GM12878 (cell line): ENCODE measurements at regions not wholly inside any gene's neighbourhood (a gene's known extent, or its start where the extent isn't known, plus 50 kb on each side); places are given as distances from the start of the nearest gene placed in this dataset.

Experiments used
- ATAC-seq: fragments of 200-7000 bp; cut with Tn5 transposase; 3 replicates; pipeline ENCODE4 v1.9.1; 2020; ENCODE audit warnings: mild to moderate bottlenecking, moderate library complexity
- BruUV-seq: library from RNA; stranded (reverse); fragments of 400-500 nt; replicated peaks from 2 replicates; lab custom pipeline; 2021; lab: Mats Ljungman, UMichigan
- CTCF ChIA-PET: fragments of 300-600 bp; sonication (Branson Sonifier 250); formaldehyde crosslinking; extraction: SDS; loops from one replicate; lab custom pipeline; 2021; ENCODE audit warnings: inconsistent platforms; lab: Yijun Ruan, JAX
- POLR2A ChIA-PET: fragments of 350-600 bp; formaldehyde crosslinking; extraction: SDS; loops from one replicate; lab custom pipeline; 2021; ENCODE audit warnings: inconsistent platforms; lab: Charles Lee
- RAD21 ChIA-PET: fragments of 300-600 bp; sonication (Branson Sonifier 250); formaldehyde crosslinking; loops from one replicate; lab custom pipeline; 2023; ENCODE audit warnings: antibody characterized with exemption; ENCODE audit not compliant: unreplicated experiment; lab: Charles Lee
- SMC1A ChIA-PET: fragments of 300-600 bp; sonication (Branson Sonifier 250); formaldehyde crosslinking; loops from one replicate; lab custom pipeline; 2023; ENCODE audit not compliant: unreplicated experiment, uncharacterized antibody; lab: Charles Lee
- DNase-seq: peaks from one replicate; pipeline ENCODE4 v3.0.0-alpha.2; 2011; ENCODE audit warnings: low read depth, low spot score
- FAIRE-seq: peaks from 3 replicates; lab custom pipeline; 2011; peaks lifted over from hg19 to GRCh38; lab: Jason Lieb, UNC
- H2AFZ ChIP-seq: 2 replicates; pipeline ENCODE4 v1.6.0; 2011; ENCODE audit warnings: low read depth, low read length, control low read depth; ENCODE audit not compliant: control insufficient read depth
- H3K27ac ChIP-seq: 2 replicates; pipeline ENCODE4 v1.5.1; 2011; ENCODE audit warnings: control low read depth; ENCODE audit not compliant: control insufficient read depth, insufficient read depth
- H3K27me3 ChIP-seq, 2 experiments: replicated peaks in 1 of 2; 2 replicates each; pipeline versions ENCODE4 v1.6.0 to v1.6.1; 2011; ENCODE audit warnings: low read length in 1 of 2; ENCODE audit not compliant: control insufficient read depth in 2 of 2, insufficient read depth in 2 of 2
- H3K36me3 ChIP-seq, 2 experiments: 2 replicates each; pipeline ENCODE4 v1.5.1; 2011; ENCODE audit warnings: low read length in 1 of 2; ENCODE audit not compliant: control insufficient read depth in 2 of 2, insufficient read depth in 2 of 2
- H3K4me1 ChIP-seq: 2 replicates; pipeline ENCODE4 v1.6.1; 2011; ENCODE audit warnings: mild to moderate bottlenecking, low read length, moderate library complexity, mixed read lengths; ENCODE audit not compliant: control insufficient read depth, insufficient read depth
- H3K4me2 ChIP-seq: 2 replicates; pipeline ENCODE4 v1.6.0; 2011; ENCODE audit warnings: control low read depth; ENCODE audit not compliant: control insufficient read depth, insufficient read depth
- H3K4me3 ChIP-seq: fragments of 200-600 bp; sonication (generic); 2 replicates; pipeline ENCODE4 v1.5.1; 2016
- H3K79me2 ChIP-seq: 2 replicates; pipeline ENCODE4 v1.6.0; 2011; ENCODE audit warnings: low read length; ENCODE audit not compliant: control insufficient read depth, insufficient read depth
- H3K9ac ChIP-seq: 2 replicates; pipeline ENCODE4 v1.8.0; 2011; ENCODE audit warnings: low read length, control low read depth, mixed read lengths; ENCODE audit not compliant: control insufficient read depth, insufficient read depth
- H3K9me3 ChIP-seq: replicated peaks from 3 replicates; pipeline ENCODE4 v1.5.1; 2011; ENCODE audit warnings: mild to moderate bottlenecking, low read length; ENCODE audit not compliant: control insufficient read depth, insufficient read depth
- H4K20me1 ChIP-seq: 2 replicates; pipeline ENCODE4 v1.6.0; 2011; ENCODE audit not compliant: control insufficient read depth, insufficient read depth
- CHD2 ChIP-seq: IDR thresholded peaks from 2 replicates; pipeline ENCODE4 v1.6.1; 2011; ENCODE audit warnings: low read depth, low read length, improper control_type of control experiment, borderline replicate concordance
- ETV6 ChIP-seq, 2 experiments: fragments of 450-650 bp in 1 of 2; IDR thresholded peaks in 1 of 2; conservative IDR thresholded peaks in 1 of 2; 2 replicates each; pipeline ENCODE4 v1.6.1; 2014; ENCODE audit warnings: antibody characterized with exemption in 1 of 2, borderline replicate concordance in 1 of 2, low read depth in 1 of 2, mild to moderate bottlenecking in 1 of 2, moderate library complexity in 1 of 2
- GATAD2B ChIP-seq: fragments of 450-650 bp; conservative IDR thresholded peaks from 2 replicates; pipeline ENCODE4 v1.6.1; 2017; ENCODE audit warnings: low read depth, mild to moderate bottlenecking, moderate library complexity
- IRF5 ChIP-seq: fragments of 450-650 bp; IDR thresholded peaks from 2 replicates; pipeline ENCODE4 v1.6.1; 2017; ENCODE audit warnings: borderline replicate concordance
- NR2F1 ChIP-seq: fragments of 450-650 bp; conservative IDR thresholded peaks from 2 replicates; pipeline ENCODE4 v1.6.1; 2017; ENCODE audit warnings: mild to moderate bottlenecking
- PRDM15 ChIP-seq: fragments of 450-650 bp; formaldehyde crosslinking; IDR thresholded peaks from 2 replicates; pipeline ENCODE4 v1.4.0; 2020; ENCODE audit warnings: mild to moderate bottlenecking, moderate library complexity
- RAD21 ChIP-seq: IDR thresholded peaks from 2 replicates; pipeline ENCODE4 v1.6.1; 2011; ENCODE audit warnings: mild to moderate bottlenecking, low read depth, low read length, moderate library complexity; ENCODE audit not compliant: insufficient read depth
- RELA ChIP-seq: fragments of 450-650 bp; IDR thresholded peaks from 2 replicates; pipeline ENCODE4 v1.8.0; 2014; ENCODE audit warnings: borderline replicate concordance; ENCODE audit not compliant: partially characterized antibody
- STAT1 ChIP-seq: fragments of 450-650 bp; conservative IDR thresholded peaks from 2 replicates; pipeline ENCODE4 v1.6.1; 2014; ENCODE audit warnings: antibody characterized with exemption, mild to moderate bottlenecking
- TCF12 ChIP-seq: IDR thresholded peaks from 2 replicates; pipeline ENCODE4 v1.6.1; 2011; ENCODE audit warnings: low read depth, mild to moderate bottlenecking, low read length
- TCF3 ChIP-seq: IDR thresholded peaks from 2 replicates; pipeline ENCODE4 v1.6.1; 2012; ENCODE audit warnings: low read depth, mild to moderate bottlenecking, low read length, borderline replicate concordance; ENCODE audit not compliant: insufficient read depth
- ZNF592 ChIP-seq: fragments of 450-650 bp; IDR thresholded peaks from 2 replicates; pipeline ENCODE4 v1.6.1; 2017; ENCODE audit warnings: mild to moderate bottlenecking, moderate library complexity
- ZNF622 ChIP-seq: fragments of 450-650 bp; IDR thresholded peaks from 2 replicates; pipeline ENCODE4 v1.6.1; 2017; ENCODE audit warnings: mild to moderate bottlenecking, inconsistent platforms
- WGBS: methylation state at CpG from one replicate; pipeline ENCODE4 v1.1.6; 2016; ENCODE audit warnings: low lambda C conversion rate; ENCODE audit not compliant: insufficient replicate concordance, insufficient coverage; ENCODE audit errors: missing lambda C conversion rate; 5-methylcytosine and 5-hydroxymethylcytosine counted together
- in situ Hi-C: fragments of 300-500 bp; cut with MboI; formaldehyde crosslinking; loops from 9 replicates; pipeline ENCODE4 v1.14.3; 2018; ENCODE audit warnings: mixed read lengths
- intact Hi-C: fragments of 100-400 bp; cut with micrococcal nuclease; formaldehyde crosslinking; loops from one replicate; pipeline ENCODE4 v1.14.2; 2022; ENCODE audit not compliant: unreplicated experiment

- no peaks in the 10 kb centered on the region for H3K36me3 ChIP-seq
- no peaks in the 10 kb centered on the region for H3K27me3 ChIP-seq
- no peaks in the 10 kb centered on the region; the same call in 2 of the 3 replicates for H3K9me3 ChIP-seq
- no peaks in the 10 kb centered on the region for H3K4me1 ChIP-seq
- ChIA-PET RAD21 (no interaction called here), POLR2A (no interaction called here), CTCF (no interaction called here), SMC1A (no interaction called here)
- H3K79me2 ChIP-seq: no peaks in the 10 kb centered on the region
- no peak for DNase-seq
- H3K9ac ChIP-seq: no peak overlapping the region
- BruUV-seq: no TSS peak
- no peak for ATAC-seq
- intact Hi-C loops (no loop called here), in situ Hi-C loops (no loop called here)
- no peaks in the 10 kb centered on the region for H4K20me1 ChIP-seq
- H3K27ac ChIP-seq: no peak overlapping the region
- no peak for FAIRE-seq
- H3K4me3 ChIP-seq: no peak overlapping the region
- no peak overlapping the region for H3K4me2 ChIP-seq
- H2AFZ ChIP-seq: no peak overlapping the region
- WGBS: 44% methylated on average over 6 of the region's 7 CpGs
- TF ChIP-seq ZNF622 (no peak), ZNF592 (no peak), TCF12 (no peak), RELA (no peak), ETV6 (conservative IDR thresholded peaks at IDR 0.05 in 1 of 2, IDR thresholded peaks at IDR 0.05 in 1 of 2; ENCODE audit: borderline replicate concordance in 1 of 2, low read depth in 1 of 2) (no peak), NR2F1 (no peak), TCF3 (no peak), CHD2 (no peak), STAT1 (no peak), IRF5 (no peak), RAD21 (no peak), GATAD2B (no peak), PRDM15 (CRISPR knock-in tag) (no peak)
These were observed 419.2 kb downstream of the GLRX3 start for GRCh38 chr10:130555411-130555750.
